B cell (primary cell): ENCODE measurements at regions not wholly inside any gene's neighbourhood (a gene's known extent, or its start where the extent isn't known, plus 50 kb on each side); places are given as distances from the start of the nearest gene placed in this dataset.

Source experiments
- ATAC-seq: fragments of 200-7000 bp; cut with Tn5 transposase; one replicate; pipeline ENCODE4 v1.10.0; 2021; ENCODE audit warnings: low read depth, mild to moderate bottlenecking, moderate number of reproducible peaks, moderate library complexity
- CTCF ChIA-PET: fragments of 350-600 bp; sonication (Branson Sonifier 250); formaldehyde crosslinking; loops from one replicate; lab custom pipeline; 2021; ENCODE audit warnings: antibody characterized with exemption, inconsistent platforms; lab: Charles Lee
- POLR2A ChIA-PET: fragments of 350-600 bp; sonication (Branson Sonifier 250); formaldehyde crosslinking; loops from one replicate; lab custom pipeline; 2021; ENCODE audit warnings: antibody characterized with exemption; lab: Charles Lee
- DNase-seq: peaks from one replicate; pipeline ENCODE4 v3.0.0; 2013
- H2AFZ ChIP-seq: 2 replicates; pipeline ENCODE4 v1.6.1; 2012; ENCODE audit warnings: mild to moderate bottlenecking, low read depth, low read length; ENCODE audit not compliant: insufficient read depth, poor library complexity, severe bottlenecking
- H3K27ac ChIP-seq, 2 donors: 1 replicate in 1 of 2; 2 replicates in 1 of 2; pipeline ENCODE4 v1.5.1; 2012 to 2013; ENCODE audit warnings: low read length in 2 of 2, mild to moderate bottlenecking in 2 of 2, moderate library complexity in 1 of 2
- H3K27me3 ChIP-seq, 4 experiments: fragments of 200-600 bp in 1 of 4; sonication (generic) in 1 of 4; replicated peaks in 1 of 4; 1 replicate in 2 of 4; 2 replicates in 2 of 4; pipeline versions ENCODE4 v1.6.1 to v1.7.0; 2013 to 2016; ENCODE audit warnings: low read length in 3 of 4, mild to moderate bottlenecking in 2 of 4, mixed read lengths in 1 of 4, moderate library complexity in 1 of 4; ENCODE audit not compliant: insufficient read depth in 4 of 4, control insufficient read depth in 3 of 4; ENCODE audit errors: control extremely low read depth in 1 of 4
- H3K36me3 ChIP-seq, 2 experiments: replicated peaks in 1 of 2; 1 replicate in 1 of 2; 2 replicates in 1 of 2; pipeline versions ENCODE4 v1.6.1 to v1.7.1; 2013; ENCODE audit warnings: low read length in 1 of 2; ENCODE audit not compliant: insufficient read depth in 2 of 2, control insufficient read depth in 1 of 2; ENCODE audit errors: control extremely low read depth in 1 of 2, extremely low read depth in 1 of 2
- H3K4me1 ChIP-seq, 2 donors: fragments of 200-600 bp in 1 of 2; sonication (generic) in 1 of 2; 1 replicate in 1 of 2; 2 replicates in 1 of 2; pipeline versions ENCODE4 v1.5.1 to v1.6.1; 2013 to 2017; ENCODE audit warnings: low read length in 2 of 2; ENCODE audit not compliant: control insufficient read depth in 2 of 2, insufficient read depth in 2 of 2
- H3K4me2 ChIP-seq: replicated peaks from 2 replicates; pipeline ENCODE3; 2012; ENCODE audit warnings: mild to moderate bottlenecking, low read depth, low read length; ENCODE audit not compliant: poor library complexity, severe bottlenecking
- H3K4me3 ChIP-seq, 5 experiments: fragments of 200-600 bp in 1 of 5; sonication (generic) in 1 of 5; 1 replicate in 3 of 5; 2 replicates in 2 of 5; pipeline versions ENCODE4 v1.5.1 to v1.7.0; 2011 to 2016; ENCODE audit warnings: low read length in 4 of 5, mild to moderate bottlenecking in 4 of 5, low read depth in 2 of 5, control low read depth in 1 of 5, moderate library complexity in 1 of 5; ENCODE audit not compliant: insufficient read depth in 1 of 5; ENCODE audit errors: control extremely low read depth in 1 of 5, extremely low read depth in 1 of 5
- H3K79me2 ChIP-seq: fragments of 200-600 bp; sonication (generic); one replicate; pipeline ENCODE4 v1.6.0; 2016; ENCODE audit warnings: low read length; ENCODE audit not compliant: control insufficient read depth, insufficient read depth
- H3K9ac ChIP-seq: fragments of 200-600 bp; sonication (generic); 2 replicates; pipeline ENCODE4 v1.6.1; 2017; ENCODE audit warnings: mild to moderate bottlenecking, low read length, moderate library complexity
- H3K9me3 ChIP-seq, 3 donors: one replicate each; pipeline versions ENCODE4 v1.6.1 to v1.7.1; 2013; ENCODE audit warnings: low read length in 2 of 3; ENCODE audit not compliant: control insufficient read depth in 2 of 3, insufficient read depth in 1 of 3; ENCODE audit errors: control extremely low read depth in 1 of 3
- H4K20me1 ChIP-seq: 2 replicates; pipeline ENCODE4 v1.6.0; 2012; ENCODE audit warnings: mild to moderate bottlenecking, low read length; ENCODE audit not compliant: insufficient read depth, control insufficient read depth, poor library complexity, severe bottlenecking
- H3K27ac Mint-ChIP-seq: one replicate; pipeline ENCODE4 v1.8.0; 2021; ENCODE audit warnings: mixed read lengths
- H3K27me3 Mint-ChIP-seq: one replicate; pipeline ENCODE4 v1.8.0; 2021; ENCODE audit warnings: mixed read lengths
- H3K4me1 Mint-ChIP-seq: one replicate; pipeline ENCODE4 v1.8.0; 2021; ENCODE audit warnings: mixed read lengths
- H3K4me3 Mint-ChIP-seq: one replicate; pipeline ENCODE4 v1.8.0; 2021; ENCODE audit warnings: mixed read lengths
- H3K9me3 Mint-ChIP-seq: one replicate; pipeline ENCODE4 v1.8.0; 2022; ENCODE audit warnings: mixed read lengths; ENCODE audit not compliant: insufficient read depth
- CTCF ChIP-seq: fragments of 200-600 bp; IDR thresholded peaks from one replicate; pipeline ENCODE4 v1.8.0; 2022; ENCODE audit warnings: antibody characterized with exemption, mild to moderate bottlenecking
- EZH2 ChIP-seq: IDR thresholded peaks from 2 replicates; pipeline ENCODE4 v1.6.1; 2012; ENCODE audit warnings: borderline replicate concordance, low read depth, mild to moderate bottlenecking, moderate library complexity, low read length; ENCODE audit not compliant: insufficient read depth, poor library complexity, severe bottlenecking
- WGBS: methylation state at CpG from one replicate; pipeline ENCODE4 v1.1.5; 2013; ENCODE audit warnings: missing lambda C conversion rate; ENCODE audit not compliant: insufficient coverage; 5-methylcytosine and 5-hydroxymethylcytosine counted together
- intact Hi-C: fragments of 100-400 bp; cut with micrococcal nuclease; formaldehyde crosslinking; loops from one replicate; pipeline ENCODE4 v1.10.0; 2022

GRCh38 chr1:55348356-55348755 is 133.2 kb upstream of the USP24 start:
- CTCF ChIA-PET: no interaction called here
- Histone ChIP-seq H3K4me2 (no peak overlapping the region), H3K9me3 (no peaks in the 10 kb centered on the region), H3K9ac (no peak overlapping the region), H3K4me3 (no peak overlapping the region), H3K4me1 (no peaks in the 10 kb centered on the region), H3K27me3 (no peaks in the 10 kb centered on the region), H4K20me1 (no peaks in the 10 kb centered on the region), H3K27ac (no peak overlapping the region), H3K79me2 (no peaks in the 10 kb centered on the region), H3K36me3 (no peaks in the 10 kb centered on the region), H2AFZ (no peak overlapping the region)
- intact Hi-C loops: no loop called here
- 50% methylated on average over 1 of the region's 1 CpG for WGBS
- TF ChIP-seq CTCF (no peak), EZH2 (no peak)
- no peak for DNase-seq
- POLR2A ChIA-PET: no interaction called here
- no peak for ATAC-seq
- H3K4me3 Mint-ChIP-seq: no peak overlapping the region
- no peaks in the 10 kb centered on the region for H3K9me3 Mint-ChIP-seq
- peaks cover 42% of the 10 kb centered on the region for H3K27me3 Mint-ChIP-seq
- no peaks in the 10 kb centered on the region for H3K4me1 Mint-ChIP-seq
- no peak overlapping the region for H3K27ac Mint-ChIP-seq

GRCh38 chr1:55347866-55348265 is 132.7 kb upstream of the USP24 start:
- Histone ChIP-seq H3K9ac (no peak overlapping the region), H3K36me3 (no peaks in the 10 kb centered on the region), H3K4me3 (no peak overlapping the region), H3K4me2 (no peak overlapping the region), H3K79me2 (no peaks in the 10 kb centered on the region), H3K27ac (no peak overlapping the region), H4K20me1 (no peaks in the 10 kb centered on the region), H3K4me1 (no peaks in the 10 kb centered on the region), H2AFZ (no peak overlapping the region), H3K27me3 (no peaks in the 10 kb centered on the region), H3K9me3 (no peaks in the 10 kb centered on the region)
- Mint-ChIP-seq H3K4me3 (no peak overlapping the region), H3K27me3 (peaks cover 47% of the 10 kb centered on the region), H3K4me1 (no peaks in the 10 kb centered on the region), H3K9me3 (no peaks in the 10 kb centered on the region), H3K27ac (no peak overlapping the region)
- ChIA-PET POLR2A (no interaction called here), CTCF (no interaction called here)
- intact Hi-C loops: no loop called here
- no peak for DNase-seq
- TF ChIP-seq EZH2 (no peak), CTCF (no peak)
- WGBS: no CpG with 5 or more reads among the region's 2 CpGs
- no peak for ATAC-seq
